ENCODE measurements at regions not wholly inside any gene's neighbourhood (a gene's known extent, or its start where the extent isn't known, plus 50 kb on each side); places are given as distances from the start of the nearest gene placed in this dataset.

DNA sequence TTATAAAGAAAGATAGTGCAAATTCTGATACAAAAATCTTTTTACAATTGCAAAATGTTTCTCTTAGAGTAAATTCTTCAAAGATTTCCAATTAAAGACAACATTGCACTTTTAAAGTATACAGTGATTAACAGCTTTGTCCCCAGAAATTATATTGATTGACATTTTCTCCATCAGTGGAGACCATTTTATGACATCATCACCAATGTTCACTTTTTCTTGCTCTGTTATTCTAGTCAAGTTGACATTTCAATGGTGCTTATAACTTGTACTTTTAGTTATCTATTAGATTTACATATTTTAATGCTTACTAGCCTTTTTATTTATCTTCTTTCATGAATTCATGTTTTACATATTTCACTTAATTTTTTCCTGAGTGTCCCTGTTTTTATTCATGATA is 524.8 kb downstream of the HAO1 start:
- no peak for DNase-seq (ENCODE audit: low spot score)

DNA sequence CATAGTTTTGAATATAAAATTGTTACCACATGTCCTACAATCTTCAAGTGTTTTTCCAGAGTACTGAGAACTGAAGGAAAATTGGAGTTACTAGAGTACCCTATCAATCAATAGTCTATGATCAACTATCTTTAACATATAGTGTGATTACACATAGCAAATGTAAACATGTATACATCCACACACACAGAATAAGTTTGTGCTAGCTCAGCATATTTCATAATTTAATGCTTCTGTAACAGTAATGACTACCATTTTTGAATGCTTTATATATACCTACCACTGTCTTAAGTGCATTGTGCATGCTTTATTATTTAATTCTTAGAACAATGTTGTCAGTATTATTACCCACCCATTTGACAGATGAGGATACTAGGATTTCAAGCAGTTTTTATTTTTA is 523.9 kb downstream of the HAO1 start:
- no peak for DNase-seq (ENCODE audit: low spot score)

DNA sequence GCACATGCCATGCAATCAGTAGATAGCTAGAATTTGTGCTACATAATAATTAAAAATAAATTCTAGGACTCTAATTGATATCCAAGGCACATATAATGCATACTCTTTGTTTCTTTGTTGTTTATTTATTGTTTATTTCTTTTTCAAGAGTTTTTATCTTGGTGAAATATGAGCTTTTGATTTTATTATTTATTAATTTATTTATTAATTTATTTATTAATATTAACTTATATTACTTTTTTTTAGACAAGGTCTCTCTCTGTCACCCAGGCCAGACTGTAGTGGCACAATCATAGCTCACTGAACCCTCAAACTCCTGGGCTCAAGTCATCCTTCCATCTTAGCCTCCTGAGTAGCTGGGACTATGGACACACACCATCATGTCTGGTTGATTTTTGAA is 519.9 kb downstream of the HAO1 start:
- no peak for DNase-seq (ENCODE audit: low spot score)

GRCh38 chr20:7426890-7427496 is 513.3 kb downstream of the HAO1 start:
- no peak for DNase-seq (ENCODE audit: low spot score)

GRCh38 chr20:7428946-7429345 is 511.3 kb downstream of the HAO1 start:
- no peak for DNase-seq (ENCODE audit: low spot score)

DNA sequence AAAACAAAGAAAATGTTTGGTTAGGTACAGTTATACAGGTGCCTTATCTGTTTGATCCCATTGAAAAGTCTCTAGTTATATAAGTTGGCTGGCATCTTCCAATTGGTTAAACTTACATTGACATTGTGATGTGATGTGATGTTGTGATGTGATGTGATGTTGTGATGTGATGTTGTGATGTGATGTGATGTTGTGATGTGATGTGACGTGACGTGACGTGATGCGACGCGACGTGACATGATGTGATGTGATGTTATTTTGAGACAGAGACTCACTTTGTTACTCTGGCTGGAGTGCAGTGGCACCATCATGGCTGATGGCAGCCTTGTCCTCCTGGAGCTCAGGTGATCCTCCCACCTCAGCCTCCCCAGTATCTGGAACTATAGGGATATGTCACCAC is 507.6 kb downstream of the HAO1 start:
- no peak for DNase-seq (ENCODE audit: low spot score)

GRCh38 chr20:7437311-7437710 is 502.9 kb downstream of the HAO1 start:
- no peak for DNase-seq (ENCODE audit: low spot score)

DNA sequence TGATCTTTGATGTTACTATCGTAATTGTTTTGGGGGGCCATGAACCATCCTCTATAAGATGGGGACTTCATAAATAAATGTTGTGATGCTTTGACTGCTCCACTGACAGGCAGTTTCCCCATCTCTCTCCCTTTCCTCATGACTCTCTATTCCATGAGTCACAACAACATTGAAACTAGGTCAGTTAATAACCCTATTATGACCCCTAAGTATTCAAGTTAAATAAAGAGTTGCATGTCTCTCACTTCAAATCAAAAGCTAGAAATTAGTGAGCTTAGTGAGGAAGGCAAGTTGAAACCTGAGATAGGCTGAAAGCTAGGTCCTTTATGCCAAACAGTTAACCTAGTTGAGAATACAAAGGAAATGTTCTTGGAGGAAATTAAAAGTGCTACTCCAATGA is 491.0 kb downstream of the HAO1 start:
- no peak for DNase-seq (ENCODE audit: low spot score)

- DNase-seq (ENCODE audit: low spot score), result no peak
These were observed 487.4 kb downstream of the HAO1 start for GRCh38 chr20:7452890-7453289.

GRCh38 chr20:7454047-7454446 is 486.2 kb downstream of the HAO1 start:
- no peak for DNase-seq (ENCODE audit: low spot score)

GRCh38 chr20:7458459-7458858 is 481.8 kb downstream of the HAO1 start:
- DNase-seq (ENCODE audit: low spot score), result no peak

DNA sequence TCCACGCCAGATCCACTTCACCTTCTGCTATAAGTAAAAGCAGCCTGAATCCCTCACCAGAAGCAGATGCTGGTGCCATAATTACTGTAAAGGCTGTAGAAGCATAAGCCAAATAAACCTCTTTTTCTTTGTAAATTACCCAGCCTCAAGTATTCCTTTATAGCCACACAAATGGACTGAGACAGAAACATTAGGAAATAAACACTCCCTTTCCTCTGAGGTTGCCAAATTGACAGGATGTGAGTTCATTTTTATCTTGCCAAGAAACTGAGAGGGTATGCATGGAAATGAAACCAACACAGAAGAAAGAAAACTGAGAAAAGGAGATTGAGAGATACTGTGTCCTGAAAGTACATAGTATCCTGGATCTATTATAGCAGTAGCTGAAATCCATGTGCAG is 481.2 kb downstream of the HAO1 start:
- no peak for DNase-seq (ENCODE audit: low spot score)

DNA sequence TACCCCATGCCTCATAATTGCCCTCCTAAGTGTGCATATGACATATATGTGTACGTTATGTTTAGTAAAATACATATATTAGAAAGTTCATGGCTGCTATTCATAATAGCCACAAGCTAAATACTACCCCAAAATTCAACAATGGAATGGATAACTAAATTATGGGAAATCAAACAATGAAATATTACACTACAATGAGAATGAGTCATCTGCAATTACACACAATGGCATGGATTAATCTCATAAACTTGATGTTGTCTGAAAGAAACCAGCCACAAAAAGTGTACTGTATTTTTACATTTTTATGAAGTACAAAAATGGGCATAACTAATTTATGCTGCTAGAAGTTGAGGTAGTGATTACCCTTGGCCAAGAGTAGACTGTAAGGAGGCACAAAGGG is 477.0 kb downstream of the HAO1 start:
- no peak for DNase-seq (ENCODE audit: low spot score)

- no peak for DNase-seq (ENCODE audit: low spot score)
These were observed 469.3 kb downstream of the HAO1 start for GRCh38 chr20:7470912-7471311.

GRCh38 chr20:7490288-7490687 is 450.0 kb downstream of the HAO1 start:
- no peak for DNase-seq (ENCODE audit: low spot score)

- no peak for DNase-seq (ENCODE audit: low spot score)
These were observed 448.0 kb downstream of the HAO1 start for GRCh38 chr20:7492257-7492656.

DNA sequence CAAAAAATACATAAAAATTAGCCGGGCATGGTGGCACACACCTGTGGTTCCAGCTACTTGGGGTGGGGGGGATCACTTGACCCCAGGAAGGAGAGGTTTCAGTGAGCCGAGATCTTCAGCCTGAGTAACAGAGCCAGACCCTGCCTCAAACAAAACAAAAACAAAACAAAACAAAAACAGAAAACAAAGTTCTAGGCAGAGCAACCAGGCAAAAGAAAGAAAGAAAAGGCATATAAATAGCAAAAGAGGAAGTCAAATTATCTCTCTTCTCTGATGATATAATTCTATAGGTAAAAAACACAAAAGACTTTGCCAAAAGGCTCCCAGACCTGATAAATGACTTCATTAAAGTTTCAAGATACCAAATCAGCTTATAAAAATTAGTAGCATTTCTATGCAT is 446.9 kb downstream of the HAO1 start:
- DNase-seq (ENCODE audit: low spot score), result no peak

DNA sequence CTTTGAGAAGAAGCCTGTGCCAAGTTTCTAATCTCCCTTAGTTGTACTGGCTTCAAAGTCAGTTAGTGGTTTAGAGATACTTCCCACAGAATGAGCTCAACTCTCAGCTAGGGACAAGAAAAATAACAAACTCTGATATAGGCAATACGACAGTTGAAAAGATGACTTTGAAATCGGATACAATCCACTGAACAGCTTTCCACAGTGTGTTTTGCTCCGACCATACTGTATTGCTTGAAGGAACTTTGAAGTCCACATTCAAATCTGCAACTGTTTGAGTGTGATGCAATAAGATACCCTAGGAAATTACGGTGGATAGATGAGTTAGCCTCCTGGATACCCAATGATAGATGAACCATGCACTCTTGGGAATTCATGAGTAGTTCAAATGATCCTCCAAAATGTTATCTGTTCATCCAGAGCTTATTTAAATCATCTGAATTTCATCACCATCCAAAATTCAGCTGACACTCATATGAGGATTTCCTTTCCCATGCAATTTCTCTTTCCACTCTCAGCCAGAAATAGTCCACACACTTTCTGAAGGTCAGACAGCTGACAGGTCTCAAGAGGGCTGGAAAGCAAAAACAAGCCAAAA is 443.8 kb downstream of the HAO1 start:
- no peak for DNase-seq (ENCODE audit: low spot score)

DNA sequence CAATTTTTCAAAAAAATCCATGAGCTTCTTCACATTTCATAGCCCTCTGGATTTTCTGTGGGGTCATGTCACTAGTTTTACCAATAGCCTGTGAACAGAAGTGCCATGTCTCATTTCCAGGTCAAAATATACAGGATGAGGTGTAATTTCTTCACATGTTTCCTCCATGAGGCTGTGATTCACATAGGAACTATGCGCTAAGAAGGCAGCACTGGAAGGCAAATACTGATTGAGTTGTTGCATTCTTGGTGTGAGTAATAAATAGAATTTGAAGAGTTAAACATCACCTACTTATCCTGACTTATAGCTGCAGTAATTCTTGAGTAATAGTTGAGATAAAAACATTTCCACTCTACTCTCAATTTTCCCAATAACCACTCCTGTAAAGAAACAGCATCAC is 442.3 kb downstream of the HAO1 start:
- DNase-seq (ENCODE audit: low spot score), result no peak

DNA sequence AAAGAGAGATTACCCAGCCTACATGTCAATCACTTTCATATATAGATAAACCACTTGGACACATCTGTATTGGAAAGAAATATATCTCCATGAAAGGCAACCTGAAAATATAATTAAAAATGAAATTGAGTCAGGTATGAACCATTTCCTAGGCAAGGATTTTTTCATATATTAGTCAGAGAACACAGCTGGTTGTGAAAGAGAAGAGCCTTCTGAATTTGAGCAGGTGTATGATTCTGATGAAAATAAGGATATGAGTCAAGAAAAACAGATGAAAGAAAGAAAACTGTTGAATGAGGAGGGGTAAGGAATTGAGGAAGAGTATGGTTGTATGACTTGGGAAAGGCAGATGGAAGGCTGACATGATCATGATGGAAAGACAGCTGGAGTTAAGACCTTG is 441.1 kb downstream of the HAO1 start:
- no peak for DNase-seq (ENCODE audit: low spot score)

GRCh38 chr20:7500231-7500663 is 440.0 kb downstream of the HAO1 start:
- DNase-seq (ENCODE audit: low spot score), result no peak

GRCh38 chr20:7503501-7503900 is 436.8 kb downstream of the HAO1 start:
- DNase-seq (ENCODE audit: low spot score), result no peak

- no peak for DNase-seq (ENCODE audit: low spot score)
These were observed 435.0 kb downstream of the HAO1 start for GRCh38 chr20:7505152-7505834.

DNA sequence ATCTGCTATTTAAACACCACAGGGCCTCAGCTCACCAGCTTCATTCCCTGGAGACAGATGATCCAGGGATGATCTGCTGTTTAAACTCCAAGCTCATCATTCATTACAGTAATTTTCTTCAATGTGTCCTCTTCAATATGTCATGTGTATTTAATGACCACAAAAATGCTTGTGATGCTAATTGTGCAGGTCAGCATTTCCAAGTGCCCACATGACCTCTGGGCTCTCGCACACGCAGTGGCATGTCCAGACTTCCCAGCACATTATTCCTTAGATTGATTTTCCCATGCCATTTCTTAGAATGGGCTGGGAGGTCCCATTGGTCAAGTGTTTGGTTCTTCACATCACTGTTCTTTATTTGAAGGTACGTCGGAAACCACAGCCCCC is 434.4 kb downstream of the HAO1 start:
- DNase-seq (ENCODE audit: low spot score), result no peak
